ENCODE measurements at regions not wholly inside any gene's neighbourhood (a gene's known extent, or its start where the extent isn't known, plus 50 kb on each side); places are given as distances from the start of the nearest gene placed in this dataset.
"Not testable (repeated sequence)": the region's sequence is repeated elsewhere in the genome, so short reads cannot be mapped to it uniquely, and the experiment has no call there.

- no peak overlapping the region for H3K27ac Mint-ChIP-seq
- H3K4me3 Mint-ChIP-seq: no peak overlapping the region
These were observed 98.2 kb downstream of the AHR start for GRCh38 chr7:17396692-17397091.

GRCh38 chr7:17401791-17402627 is 103.6 kb downstream of the AHR start:
- peak overlapping the region; percentile 42 to 61 for H3K4me3 Mint-ChIP-seq
- peaks cover 25% of the 10 kb centered on the region for H3K4me1 Mint-ChIP-seq
- DNase-seq (peak; percentile 2 to 14), ATAC-seq (peak; percentile 84)
- peak overlapping the region; percentile 17 to 77 for H3K27ac Mint-ChIP-seq
- H3K9me3 Mint-ChIP-seq: no peaks in the 10 kb centered on the region
- H3K27me3 Mint-ChIP-seq: peaks cover 39% of the 10 kb centered on the region

More at GRCh38 chr7:17396692-17397091, 98.2 kb downstream of the AHR start:
- DNase-seq (no peak), ATAC-seq (no peak)
- Mint-ChIP-seq H3K9me3 (peaks cover 16 to 33% of the 10 kb centered on the region in 2 donors), H3K4me1 (peaks cover 11% of the 10 kb centered on the region), H3K27me3 (peaks cover 14% of the 10 kb centered on the region)

- DNase-seq: peak; percentile 2 to 11
- H3K27ac Mint-ChIP-seq: peak overlapping the region; percentile 63 to 77
These were observed 104.3 kb downstream of the AHR start for GRCh38 chr7:17402628-17403278.

GRCh38 chr7:17404006-17404405 is 105.6 kb downstream of the AHR start:
- no peaks in the 10 kb centered on the region for H3K9me3 Mint-ChIP-seq
- ATAC-seq (no peak), DNase-seq (no peak)
- peaks cover 25% of the 10 kb centered on the region for H3K4me1 Mint-ChIP-seq
- H3K27ac Mint-ChIP-seq: no peak overlapping the region
- H3K27me3 Mint-ChIP-seq: peaks cover 46% of the 10 kb centered on the region
- no peak overlapping the region for H3K4me3 Mint-ChIP-seq

More at GRCh38 chr7:17402628-17403278, 104.3 kb downstream of the AHR start:
- Mint-ChIP-seq H3K9me3 (no peaks in the 10 kb centered on the region), H3K4me1 (peaks cover 25% of the 10 kb centered on the region), H3K4me3 (peak overlapping the region; percentile 42 to 47), H3K27me3 (peaks cover 46% of the 10 kb centered on the region)
- ATAC-seq: peak; percentile 68

- no peak for DNase-seq
- H3K27ac Mint-ChIP-seq: no peak overlapping the region
- no peaks in the 10 kb centered on the region for H3K9me3 Mint-ChIP-seq
- H3K4me3 Mint-ChIP-seq: no peak overlapping the region
- H3K4me1 Mint-ChIP-seq: peaks cover 23% of the 10 kb centered on the region
- peaks cover 44% of the 10 kb centered on the region for H3K27me3 Mint-ChIP-seq
- ATAC-seq: no peak
These were observed 107.3 kb downstream of the AHR start for GRCh38 chr7:17405786-17406185.

- H3K4me3 Mint-ChIP-seq: no peak overlapping the region
- no peaks in the 10 kb centered on the region for H3K9me3 Mint-ChIP-seq
- peaks cover 38% of the 10 kb centered on the region for H3K27me3 Mint-ChIP-seq
- no peak overlapping the region for H3K27ac Mint-ChIP-seq
- no peak for ATAC-seq
- DNase-seq: no peak
- peaks cover 14% of the 10 kb centered on the region for H3K4me1 Mint-ChIP-seq
These were observed 108.3 kb downstream of the AHR start for GRCh38 chr7:17406738-17407137.

- no peaks in the 10 kb centered on the region for H3K9me3 Mint-ChIP-seq
- DNase-seq (no peak), ATAC-seq (no peak)
- no peak overlapping the region for H3K4me3 Mint-ChIP-seq
- peaks cover 38% of the 10 kb centered on the region for H3K27me3 Mint-ChIP-seq
- peaks cover 9% of the 10 kb centered on the region for H3K4me1 Mint-ChIP-seq
- H3K27ac Mint-ChIP-seq: peak overlapping the region in 1 of 2 donors; percentile 13
These were observed 108.8 kb downstream of the AHR start for GRCh38 chr7:17407229-17407628.

GRCh38 chr7:17408245-17408903 is 109.9 kb downstream of the AHR start:
- DNase-seq (no peak), ATAC-seq (no peak)
- no peak overlapping the region for H3K27ac Mint-ChIP-seq
- H3K27me3 Mint-ChIP-seq: peaks cover 38% of the 10 kb centered on the region
- H3K4me3 Mint-ChIP-seq: no peak overlapping the region
- no peaks in the 10 kb centered on the region for H3K9me3 Mint-ChIP-seq
- H3K4me1 Mint-ChIP-seq: no peaks in the 10 kb centered on the region

GRCh38 chr7:17408904-17409290 is 110.4 kb downstream of the AHR start:
- Mint-ChIP-seq H3K27me3 (peaks cover 36% of the 10 kb centered on the region), H3K27ac (no peak overlapping the region), H3K4me3 (no peak overlapping the region), H3K4me1 (no peaks in the 10 kb centered on the region), H3K9me3 (no peaks in the 10 kb centered on the region)
- DNase-seq (no peak), ATAC-seq (no peak)

GRCh38 chr7:17411922-17412321 is 113.5 kb downstream of the AHR start:
- DNase-seq (no peak), ATAC-seq (no peak)
- Mint-ChIP-seq H3K9me3 (no peaks in the 10 kb centered on the region), H3K4me1 (no peaks in the 10 kb centered on the region), H3K27ac (no peak overlapping the region), H3K4me3 (no peak overlapping the region), H3K27me3 (peaks cover 8% of the 10 kb centered on the region)

- no peak for ATAC-seq
- Mint-ChIP-seq H3K27me3 (no peaks in the 10 kb centered on the region), H3K4me1 (no peaks in the 10 kb centered on the region), H3K9me3 (no peaks in the 10 kb centered on the region), H3K4me3 (no peak overlapping the region), H3K27ac (no peak overlapping the region)
- no peak for DNase-seq
These were observed 114.4 kb downstream of the AHR start for GRCh38 chr7:17412883-17413282.

- no peaks in the 10 kb centered on the region for H3K27me3 Mint-ChIP-seq
- H3K27ac Mint-ChIP-seq: no peak overlapping the region
- no peak overlapping the region for H3K4me3 Mint-ChIP-seq
- no peak for DNase-seq
- no peak for ATAC-seq
- H3K9me3 Mint-ChIP-seq: no peaks in the 10 kb centered on the region
- no peaks in the 10 kb centered on the region for H3K4me1 Mint-ChIP-seq
These were observed 117.5 kb downstream of the AHR start for GRCh38 chr7:17415955-17416354.

GRCh38 chr7:17420308-17421015 is 122.0 kb downstream of the AHR start:
- not testable (repeated sequence) for H3K27ac Mint-ChIP-seq, H3K4me3 Mint-ChIP-seq, H3K4me1 Mint-ChIP-seq, H3K9me3 Mint-ChIP-seq, ATAC-seq, H3K27me3 Mint-ChIP-seq, DNase-seq

GRCh38 chr7:17421941-17422340 is 123.5 kb downstream of the AHR start:
- Mint-ChIP-seq H3K4me3 (no peak overlapping the region), H3K9me3 (peaks cover 0 to 7% of the 10 kb centered on the region in 2 donors), H3K27ac (no peak overlapping the region), H3K27me3 (no peaks in the 10 kb centered on the region), H3K4me1 (no peaks in the 10 kb centered on the region)
- DNase-seq (no peak), ATAC-seq (no peak)

- no peak for DNase-seq
- no peak for ATAC-seq
- H3K4me3 Mint-ChIP-seq: no peak overlapping the region
- no peak overlapping the region for H3K27ac Mint-ChIP-seq
- peaks cover 4 to 10% of the 10 kb centered on the region in 2 donors for H3K9me3 Mint-ChIP-seq
- no peaks in the 10 kb centered on the region for H3K27me3 Mint-ChIP-seq
- no peaks in the 10 kb centered on the region for H3K4me1 Mint-ChIP-seq
These were observed 124.5 kb downstream of the AHR start for GRCh38 chr7:17422966-17423365.

Data from stimulated activated naive CD8-positive, alpha-beta T cell treated with anti-CD3 and anti-CD28 coated beads, Interleukin-15, amount 100 ng/mL, for 72 hours (primary cell).